Neural cell (in vitro differentiated cells): ENCODE measurements at regions not wholly inside any gene's neighbourhood (a gene's known extent, or its start where the extent isn't known, plus 50 kb on each side); places are given as distances from the start of the nearest gene placed in this dataset.

ENCODE experiments used
- H2AFZ ChIP-seq: fragments of 200-600, 300-800 bp; sonication (generic), shearing (Covaris generic); 2 replicates; pipeline ENCODE4 v1.6.0; 2014; ENCODE audit warnings: low read depth, mild to moderate bottlenecking, antibody characterized with exemption, low read length, moderate library complexity
- H3F3A ChIP-seq: fragments of 200-600 bp; shearing (Covaris generic); 2 replicates; pipeline ENCODE4 v1.6.1; 2016; ENCODE audit warnings: mild to moderate bottlenecking, moderate library complexity, mixed read lengths, antibody characterized with exemption, low read length; ENCODE audit not compliant: insufficient read depth, poor library complexity, severe bottlenecking
- H3K27ac ChIP-seq: fragments of 200-600, 300-800 bp; sonication (generic), shearing (Covaris generic); 2 replicates; pipeline ENCODE4 v1.5.1; 2014; ENCODE audit warnings: mild to moderate bottlenecking, low read length, moderate library complexity
- H3K27me3 ChIP-seq: fragments of 300-800, 200-600 bp; sonication (generic), shearing (Covaris generic); 2 replicates; pipeline ENCODE4 v1.6.0; 2014; ENCODE audit warnings: mild to moderate bottlenecking, low read depth, low read length, moderate library complexity; ENCODE audit not compliant: insufficient read depth
- H3K36me3 ChIP-seq: fragments of 300-800, 200-600 bp; sonication (generic), shearing (Covaris generic); 2 replicates; pipeline ENCODE4 v1.5.1; 2014; ENCODE audit warnings: mild to moderate bottlenecking, antibody characterized with exemption, low read length, moderate library complexity; ENCODE audit not compliant: insufficient read depth
- H3K4me2 ChIP-seq: fragments of 300-800, 200-600 bp; sonication (generic), shearing (Covaris generic); 2 replicates; pipeline ENCODE4 v1.6.0; 2014; ENCODE audit warnings: mild to moderate bottlenecking, low read length
- H3K4me3 ChIP-seq: fragments of 300-800, 200-600 bp; sonication (generic), shearing (Covaris generic); 2 replicates; pipeline ENCODE4 v1.5.1; 2014; ENCODE audit warnings: mild to moderate bottlenecking, low read length, moderate library complexity
- H3K79me2 ChIP-seq: fragments of 200-600 bp; shearing (Covaris generic); replicated peaks from 2 replicates; pipeline ENCODE4 v1.6.0; 2014; ENCODE audit warnings: mild to moderate bottlenecking, low read length, moderate library complexity; ENCODE audit not compliant: insufficient read depth
- H3K9ac ChIP-seq: fragments of 300-800, 200-600 bp; sonication (generic), shearing (Covaris generic); 2 replicates; pipeline ENCODE4 v1.6.1; 2016; ENCODE audit warnings: mild to moderate bottlenecking, low read length, mixed read lengths
- H3K9me2 ChIP-seq: fragments of 200-600 bp; shearing (Covaris generic); 2 replicates; pipeline ENCODE4 v1.6.1; 2016; ENCODE audit warnings: mild to moderate bottlenecking, low read length, mixed read lengths; ENCODE audit not compliant: insufficient read depth
- H3K9me3 ChIP-seq: fragments of 200-600, 300-800 bp; sonication (generic), shearing (Covaris generic); 2 replicates; pipeline ENCODE4 v1.6.1; 2016; ENCODE audit warnings: mild to moderate bottlenecking, mixed run types, low read length, moderate library complexity, mixed read lengths
- H4K20me1 ChIP-seq: fragments of 200-600 bp; shearing (Covaris generic); 2 replicates; pipeline ENCODE4 v1.6.1; 2016; ENCODE audit warnings: mild to moderate bottlenecking, mixed run types; ENCODE audit not compliant: insufficient read depth
- CTCF ChIP-seq: fragments of 450-650 bp; IDR thresholded peaks from 2 replicates; pipeline ENCODE4 v1.5.1; 2014; ENCODE audit warnings: antibody characterized with exemption, mild to moderate bottlenecking, moderate library complexity; ENCODE audit not compliant: poor library complexity, severe bottlenecking
- EP300 ChIP-seq: fragments of 450-650 bp; conservative IDR thresholded peaks from 2 replicates; pipeline ENCODE4 v1.6.1; 2014; ENCODE audit warnings: antibody characterized with exemption, mild to moderate bottlenecking, moderate library complexity; ENCODE audit not compliant: poor library complexity, severe bottlenecking
- EZH2 ChIP-seq: fragments of 200-600, 300-800 bp; shearing (Covaris generic), sonication (generic); IDR thresholded peaks from 2 replicates; pipeline ENCODE4 v1.6.1; 2014; ENCODE audit warnings: antibody characterized with exemption, low read length, borderline replicate concordance, mild to moderate bottlenecking; ENCODE audit not compliant: insufficient read depth, poor library complexity, severe bottlenecking
- MXI1 ChIP-seq: fragments of 450-650 bp; conservative IDR thresholded peaks from 2 replicates; pipeline ENCODE4 v1.6.1; 2014; ENCODE audit warnings: antibody characterized with exemption, mild to moderate bottlenecking; ENCODE audit not compliant: poor library complexity, severe bottlenecking
- POLR2AphosphoS5 ChIP-seq: IDR thresholded peaks from 2 replicates; pipeline ENCODE4 v1.6.1; 2012
- RAD21 ChIP-seq: fragments of 450-650 bp; conservative IDR thresholded peaks from 2 replicates; pipeline ENCODE4 v1.6.1; 2014; ENCODE audit warnings: antibody characterized with exemption, mild to moderate bottlenecking, moderate library complexity
- REST ChIP-seq: IDR thresholded peaks from 2 replicates; pipeline ENCODE4 v1.6.1; 2012; ENCODE audit warnings: borderline replicate concordance
- SMC3 ChIP-seq: fragments of 450-650 bp; conservative IDR thresholded peaks from 2 replicates; pipeline ENCODE4 v1.6.1; 2014; ENCODE audit warnings: antibody characterized with exemption, mild to moderate bottlenecking, moderate library complexity; ENCODE audit not compliant: poor library complexity
- TAF1 ChIP-seq: IDR thresholded peaks from 2 replicates; pipeline ENCODE4 v1.6.1; 2012; ENCODE audit warnings: low read depth

DNA sequence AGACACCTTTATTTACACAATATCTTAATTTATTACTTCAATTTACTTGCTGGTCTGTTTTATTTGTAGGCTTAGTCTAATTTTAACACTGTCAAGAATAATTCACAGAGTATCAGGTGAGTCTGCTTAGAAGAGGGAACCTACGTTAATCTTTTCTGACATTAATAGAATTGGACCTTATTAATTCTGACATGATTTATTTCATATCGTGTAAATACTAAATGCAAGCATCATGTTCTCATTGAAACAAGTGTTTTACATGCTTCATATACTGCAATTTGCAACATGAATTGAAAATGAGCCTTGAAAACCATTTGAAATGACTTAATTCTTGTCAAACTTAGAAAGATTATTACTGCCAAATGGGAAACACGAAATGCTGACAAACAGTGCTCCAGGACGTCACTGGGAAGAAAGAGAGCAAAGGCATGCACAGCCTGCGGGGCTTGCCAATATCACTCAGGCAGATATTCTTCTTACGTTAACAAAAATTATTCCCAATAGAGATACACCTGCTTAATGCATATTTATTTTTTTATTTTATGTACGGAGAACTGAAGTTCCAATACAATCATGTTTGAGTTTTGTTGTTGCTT, 282.0 kb upstream of the AKR1E2 start:
- Histone ChIP-seq H3K36me3 (no peaks in the 10 kb centered on the region), H3K79me2 (no peaks in the 10 kb centered on the region), H4K20me1 (no peaks in the 10 kb centered on the region), H3K27me3 (no peaks in the 10 kb centered on the region), H3K4me2 (no peak overlapping the region), H3K9me2 (no peaks in the 10 kb centered on the region), H3K9ac (no peak overlapping the region), H3F3A (no peaks in the 10 kb centered on the region), H2AFZ (no peak overlapping the region), H3K4me3 (no peak overlapping the region), H3K9me3 (no peaks in the 10 kb centered on the region), H3K27ac (no peak overlapping the region)
- TF ChIP-seq RAD21 (no peak), MXI1 (no peak), POLR2AphosphoS5 (no peak), EZH2 (no peak), CTCF (no peak), REST (no peak), SMC3 (no peak), EP300 (no peak), TAF1 (no peak)

DNA sequence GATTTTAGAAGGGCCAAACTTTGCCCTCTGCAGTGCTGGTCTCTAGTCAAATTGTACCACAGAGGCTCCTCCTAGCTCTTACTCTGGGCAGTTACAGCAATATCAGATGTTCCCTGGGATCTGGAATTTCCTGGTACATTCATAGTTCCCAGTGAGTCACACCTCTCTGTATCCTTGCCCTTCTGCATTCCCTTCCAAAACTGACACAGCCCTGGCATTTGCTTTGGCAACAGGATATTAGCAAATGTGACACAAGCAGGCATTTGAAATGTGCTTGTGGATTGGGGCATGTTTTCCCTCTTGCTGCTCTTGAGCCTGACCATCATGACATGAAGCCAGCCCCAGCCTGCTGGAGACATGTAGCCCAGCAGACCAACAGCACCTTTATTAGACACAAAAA, 284.7 kb upstream of the AKR1E2 start:
- Histone ChIP-seq H3K36me3 (no peaks in the 10 kb centered on the region), H3K4me3 (no peak overlapping the region), H3K9me2 (no peaks in the 10 kb centered on the region), H3K79me2 (no peaks in the 10 kb centered on the region), H3K4me2 (no peak overlapping the region), H2AFZ (no peak overlapping the region), H3K9ac (no peak overlapping the region), H3K9me3 (peaks cover 5% of the 10 kb centered on the region), H3K27me3 (no peaks in the 10 kb centered on the region), H3K27ac (no peak overlapping the region), H4K20me1 (no peaks in the 10 kb centered on the region), H3F3A (no peaks in the 10 kb centered on the region)
- TF ChIP-seq POLR2AphosphoS5: no peak
- TF ChIP-seq EP300: no peak
- TF ChIP-seq TAF1: no peak
- TF ChIP-seq CTCF: no peak
- TF ChIP-seq EZH2: no peak
- no peak for TF ChIP-seq REST
- TF ChIP-seq SMC3: no peak
- no peak for TF ChIP-seq RAD21
- TF ChIP-seq MXI1: no peak
